ENCODE measurements at regions not wholly inside any gene's neighbourhood (a gene's known extent, or its start where the extent isn't known, plus 50 kb on each side); places are given as distances from the start of the nearest gene placed in this dataset.

GRCh38 chr1:30196872-30197638, 526.3 kb downstream of the MATN1 start:
- Histone ChIP-seq H3K4me1 (ENCODE audit: control insufficient read depth in 2 of 2, insufficient read depth in 2 of 2, low read length in 1 of 2) (no peaks in the 10 kb centered on the region), H3K9me3 (ENCODE audit: control insufficient read depth in 2 of 2, insufficient read depth in 1 of 2, low read depth in 1 of 2, low read length in 1 of 2) (no peaks in the 10 kb centered on the region), H3K27ac (ENCODE audit: low read depth in 2 of 2, low read length in 1 of 2) (no peak overlapping the region), H3K4me3 (ENCODE audit: low read depth in 1 of 2, low read length in 2 of 2) (no peak overlapping the region), H3K36me3 (ENCODE audit: control insufficient read depth in 2 of 2, insufficient read depth in 2 of 2, low read length in 1 of 2) (no peaks in the 10 kb centered on the region), H3K27me3 (ENCODE audit: control insufficient read depth in 1 of 2, insufficient read depth in 2 of 2, low read length in 2 of 2) (no peaks in the 10 kb centered on the region)
- 58 to 59% methylated on average over 13 of the region's 13 CpGs for WGBS, 2 donors

DNA sequence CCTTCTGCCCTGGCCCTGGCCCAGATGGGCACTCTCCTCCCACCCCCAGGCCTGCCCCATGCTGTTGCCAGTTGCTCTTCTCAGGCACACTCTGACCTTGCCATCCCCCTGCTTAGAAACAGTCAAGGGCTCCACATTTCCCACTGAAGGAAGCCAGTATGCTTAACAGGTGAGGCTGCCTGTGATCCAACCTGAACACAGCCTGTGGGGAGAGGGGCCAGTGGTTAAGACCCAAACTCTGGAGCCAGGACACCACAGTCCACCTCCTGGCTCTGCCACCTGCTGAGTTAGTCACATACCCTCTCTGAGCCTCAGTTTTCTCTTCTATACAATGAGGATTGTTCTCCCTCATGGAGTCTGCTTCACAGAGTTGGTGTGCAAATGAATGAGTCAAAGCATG, 526.9 kb downstream of the MATN1 start:
- H3K36me3 ChIP-seq (ENCODE audit: control insufficient read depth in 2 of 2, insufficient read depth in 2 of 2, low read length in 1 of 2) = no peaks in the 10 kb centered on the region
- H3K4me3 ChIP-seq (ENCODE audit: low read depth in 1 of 2, low read length in 2 of 2) = no peak overlapping the region
- no peaks in the 10 kb centered on the region for H3K9me3 ChIP-seq (ENCODE audit: control insufficient read depth in 2 of 2, insufficient read depth in 1 of 2, low read depth in 1 of 2, low read length in 1 of 2)
- no peaks in the 10 kb centered on the region for H3K27me3 ChIP-seq (ENCODE audit: control insufficient read depth in 1 of 2, insufficient read depth in 2 of 2, low read length in 2 of 2)
- no peaks in the 10 kb centered on the region for H3K4me1 ChIP-seq (ENCODE audit: control insufficient read depth in 2 of 2, insufficient read depth in 2 of 2, low read length in 1 of 2)
- H3K27ac ChIP-seq (ENCODE audit: low read depth in 2 of 2, low read length in 1 of 2) = no peak overlapping the region

GRCh38 chr1:30195424-30196134, 527.8 kb downstream of the MATN1 start:
- H3K4me1 ChIP-seq (ENCODE audit: control insufficient read depth in 2 of 2, insufficient read depth in 2 of 2, low read length in 1 of 2) = no peaks in the 10 kb centered on the region
- 82% methylated on average over 17 of the region's 17 CpGs for WGBS, 2 donors
- H3K27me3 ChIP-seq (ENCODE audit: control insufficient read depth in 1 of 2, insufficient read depth in 2 of 2, low read length in 2 of 2) = no peaks in the 10 kb centered on the region
- no peak overlapping the region for H3K27ac ChIP-seq (ENCODE audit: low read depth in 2 of 2, low read length in 1 of 2)
- H3K36me3 ChIP-seq (ENCODE audit: control insufficient read depth in 2 of 2, insufficient read depth in 2 of 2, low read length in 1 of 2) = no peaks in the 10 kb centered on the region
- no peak overlapping the region for H3K4me3 ChIP-seq (ENCODE audit: low read depth in 1 of 2, low read length in 2 of 2)
- H3K9me3 ChIP-seq (ENCODE audit: control insufficient read depth in 2 of 2, insufficient read depth in 1 of 2, low read depth in 1 of 2, low read length in 1 of 2) = peaks cover 0 to 2% of the 10 kb centered on the region in 2 donors

DNA sequence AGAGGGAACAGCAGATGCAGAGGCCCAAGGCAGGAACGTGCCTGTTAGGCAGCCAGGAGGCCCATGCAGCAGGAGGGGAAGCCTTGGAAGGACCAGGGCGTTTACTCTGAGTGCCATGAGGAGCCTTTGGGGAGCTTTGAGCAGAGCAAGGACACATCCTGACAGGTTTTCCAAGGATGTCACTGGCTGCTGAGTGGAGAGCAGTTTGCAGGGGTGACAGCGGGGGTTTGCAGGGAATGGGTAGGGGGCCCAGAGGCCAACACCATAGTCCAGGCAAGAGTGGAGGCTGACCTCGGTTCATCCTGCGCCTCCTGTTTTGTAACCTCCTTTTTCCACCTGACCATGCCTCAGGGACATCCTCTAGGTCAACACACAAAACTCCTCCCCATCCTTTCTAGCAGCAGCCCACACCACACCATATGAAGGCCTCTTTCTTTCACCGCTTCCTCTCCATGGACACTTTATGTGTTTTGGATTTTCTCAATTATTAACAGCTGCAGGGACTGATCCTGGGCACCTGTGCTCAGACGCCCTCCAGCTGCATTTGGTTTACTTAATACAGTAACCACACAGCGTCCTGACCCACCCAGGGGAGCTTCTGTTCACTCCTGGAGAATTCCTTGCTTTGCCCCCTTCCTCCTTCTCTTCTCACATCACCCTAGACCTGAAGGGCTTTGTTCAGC, 528.5 kb downstream of the MATN1 start:
- 68 to 71% methylated on average over 8 of the region's 8 CpGs for WGBS, 2 donors
- Histone ChIP-seq H3K27me3 (ENCODE audit: control insufficient read depth in 1 of 2, insufficient read depth in 2 of 2, low read length in 2 of 2) (no peaks in the 10 kb centered on the region), H3K27ac (ENCODE audit: low read depth in 2 of 2, low read length in 1 of 2) (no peak overlapping the region), H3K36me3 (ENCODE audit: control insufficient read depth in 2 of 2, insufficient read depth in 2 of 2, low read length in 1 of 2) (no peaks in the 10 kb centered on the region), H3K9me3 (ENCODE audit: control insufficient read depth in 2 of 2, insufficient read depth in 1 of 2, low read depth in 1 of 2, low read length in 1 of 2) (peaks cover 0 to 2% of the 10 kb centered on the region in 2 donors), H3K4me3 (ENCODE audit: low read depth in 1 of 2, low read length in 2 of 2) (no peak overlapping the region), H3K4me1 (ENCODE audit: control insufficient read depth in 2 of 2, insufficient read depth in 2 of 2, low read length in 1 of 2) (no peaks in the 10 kb centered on the region)

- 39 to 54% methylated on average over 6 of the region's 6 CpGs for WGBS, 2 donors
- Histone ChIP-seq H3K36me3 (ENCODE audit: control insufficient read depth in 2 of 2, insufficient read depth in 2 of 2, low read length in 1 of 2) (no peaks in the 10 kb centered on the region), H3K4me1 (ENCODE audit: control insufficient read depth in 2 of 2, insufficient read depth in 2 of 2, low read length in 1 of 2) (no peaks in the 10 kb centered on the region), H3K9me3 (ENCODE audit: control insufficient read depth in 2 of 2, insufficient read depth in 1 of 2, low read depth in 1 of 2, low read length in 1 of 2) (peaks cover 0 to 2% of the 10 kb centered on the region in 2 donors), H3K4me3 (ENCODE audit: low read depth in 1 of 2, low read length in 2 of 2) (no peak overlapping the region), H3K27ac (ENCODE audit: low read depth in 2 of 2, low read length in 1 of 2) (no peak overlapping the region), H3K27me3 (ENCODE audit: control insufficient read depth in 1 of 2, insufficient read depth in 2 of 2, low read length in 2 of 2) (no peaks in the 10 kb centered on the region)
These were observed 529.3 kb downstream of the MATN1 start for GRCh38 chr1:30194046-30194619.

GRCh38 chr1:30192969-30193630, 530.3 kb downstream of the MATN1 start:
- Histone ChIP-seq H3K4me1 (ENCODE audit: control insufficient read depth in 2 of 2, insufficient read depth in 2 of 2, low read length in 1 of 2) (no peaks in the 10 kb centered on the region), H3K36me3 (ENCODE audit: control insufficient read depth in 2 of 2, insufficient read depth in 2 of 2, low read length in 1 of 2) (no peaks in the 10 kb centered on the region), H3K9me3 (ENCODE audit: control insufficient read depth in 2 of 2, insufficient read depth in 1 of 2, low read depth in 1 of 2, low read length in 1 of 2) (peaks cover 0 to 2% of the 10 kb centered on the region in 2 donors), H3K27ac (ENCODE audit: low read depth in 2 of 2, low read length in 1 of 2) (no peak overlapping the region), H3K4me3 (ENCODE audit: low read depth in 1 of 2, low read length in 2 of 2) (no peak overlapping the region), H3K27me3 (ENCODE audit: control insufficient read depth in 1 of 2, insufficient read depth in 2 of 2, low read length in 2 of 2) (no peaks in the 10 kb centered on the region)
- WGBS, 2 donors = 57 to 60% methylated on average over 3 of the region's 3 CpGs

GRCh38 chr1:30191154-30191702, 532.2 kb downstream of the MATN1 start:
- Histone ChIP-seq H3K9me3 (ENCODE audit: control insufficient read depth in 2 of 2, insufficient read depth in 1 of 2, low read depth in 1 of 2, low read length in 1 of 2) (peaks cover 0 to 2% of the 10 kb centered on the region in 2 donors), H3K36me3 (ENCODE audit: control insufficient read depth in 2 of 2, insufficient read depth in 2 of 2, low read length in 1 of 2) (no peaks in the 10 kb centered on the region), H3K4me1 (ENCODE audit: control insufficient read depth in 2 of 2, insufficient read depth in 2 of 2, low read length in 1 of 2) (no peaks in the 10 kb centered on the region), H3K27ac (ENCODE audit: low read depth in 2 of 2, low read length in 1 of 2) (peak overlapping the region in 1 of 2 donors; percentile 19), H3K27me3 (ENCODE audit: control insufficient read depth in 1 of 2, insufficient read depth in 2 of 2, low read length in 2 of 2) (no peaks in the 10 kb centered on the region), H3K4me3 (ENCODE audit: low read depth in 1 of 2, low read length in 2 of 2) (no peak overlapping the region)
- 47 to 58% methylated on average over 2 of the region's 2 CpGs for WGBS, 2 donors

DNA sequence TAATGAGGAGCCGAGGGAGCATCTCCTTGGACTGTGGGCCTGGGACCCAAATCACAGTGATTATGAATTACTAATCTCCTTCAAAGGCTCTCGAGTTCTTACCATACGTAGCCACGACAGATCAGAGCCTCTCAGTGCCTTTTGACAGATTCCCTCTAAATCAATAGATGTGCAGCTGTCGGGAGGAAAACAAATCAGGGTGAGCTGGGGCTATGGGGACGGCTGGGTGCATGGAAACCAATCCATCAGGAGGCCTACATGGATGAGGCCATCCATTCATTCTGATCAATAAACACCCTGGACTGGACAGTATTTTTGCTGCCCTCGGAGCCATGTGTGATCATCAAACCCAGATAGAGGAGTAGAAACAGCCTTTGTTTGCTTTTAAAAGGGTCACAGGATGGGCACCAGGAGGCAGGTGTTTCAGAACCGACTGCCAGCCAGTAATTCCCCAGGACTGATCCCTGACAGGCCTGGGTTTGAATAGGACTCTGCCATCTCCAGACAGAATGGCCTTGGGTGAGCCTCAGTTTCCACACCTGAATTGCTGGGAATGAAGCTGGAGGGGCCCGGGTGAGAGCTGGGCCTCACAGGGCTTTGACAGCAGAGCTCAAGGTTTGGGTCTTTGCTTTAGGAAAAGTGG, 532.8 kb downstream of the MATN1 start:
- no peaks in the 10 kb centered on the region for H3K36me3 ChIP-seq (ENCODE audit: control insufficient read depth in 2 of 2, insufficient read depth in 2 of 2, low read length in 1 of 2)
- H3K9me3 ChIP-seq (ENCODE audit: control insufficient read depth in 2 of 2, insufficient read depth in 1 of 2, low read depth in 1 of 2, low read length in 1 of 2) = peaks cover 0 to 2% of the 10 kb centered on the region in 2 donors
- WGBS, 2 donors = 67 to 85% methylated on average over 9 of the region's 9 CpGs
- no peaks in the 10 kb centered on the region for H3K4me1 ChIP-seq (ENCODE audit: control insufficient read depth in 2 of 2, insufficient read depth in 2 of 2, low read length in 1 of 2)
- no peaks in the 10 kb centered on the region for H3K27me3 ChIP-seq (ENCODE audit: control insufficient read depth in 1 of 2, insufficient read depth in 2 of 2, low read length in 2 of 2)
- peak overlapping the region in 1 of 2 donors; percentile 19 for H3K27ac ChIP-seq (ENCODE audit: low read depth in 2 of 2, low read length in 1 of 2)
- H3K4me3 ChIP-seq (ENCODE audit: low read depth in 1 of 2, low read length in 2 of 2) = no peak overlapping the region

Data from esophagus (tissue), 2 donors.